WERI-Rb-1 (cell line): ENCODE measurements at regions not wholly inside any gene's neighbourhood (a gene's known extent, or its start where the extent isn't known, plus 50 kb on each side); places are given as distances from the start of the nearest gene placed in this dataset.

ENCODE experiments used
- DNase-seq: peaks from one replicate; pipeline ENCODE4 v3.0.0-alpha.2; 2020
- H3K27ac ChIP-seq: fragments of 250-450 bp; sonication (Bioruptor Pico); 2 replicates; pipeline ENCODE4 v1.5.1; 2020; ENCODE audit warnings: mild to moderate bottlenecking, moderate library complexity
- H3K27me3 ChIP-seq: fragments of 250-450 bp; sonication (Bioruptor Pico); 2 replicates; pipeline ENCODE4 v1.5.1; 2021; ENCODE audit warnings: mild to moderate bottlenecking, low read depth, moderate library complexity; ENCODE audit not compliant: insufficient read depth, severe bottlenecking
- H3K36me3 ChIP-seq: fragments of 250-450 bp; sonication (Bioruptor Pico); 2 replicates; pipeline ENCODE4 v1.5.1; 2020; ENCODE audit warnings: mild to moderate bottlenecking, moderate library complexity
- H3K4me3 ChIP-seq: 2 replicates; pipeline ENCODE4 v1.5.1; 2011; ENCODE audit warnings: low read depth, mild to moderate bottlenecking, control low read depth, low read length
- H3K9me3 ChIP-seq: fragments of 250-450 bp; sonication (Bioruptor Pico); 2 replicates; pipeline ENCODE4 v1.5.1; 2021; ENCODE audit warnings: mild to moderate bottlenecking, moderate library complexity; ENCODE audit not compliant: severe bottlenecking
- CTCF ChIP-seq: IDR thresholded peaks from 2 replicates; pipeline ENCODE4 v1.5.1; 2011; ENCODE audit warnings: low read depth, mild to moderate bottlenecking, control low read depth, inconsistent platforms, low read length

GRCh38 chr16:6678586-6678985, 654.1 kb upstream of the RBFOX1 start:
- TF ChIP-seq CTCF: no peak
- Histone ChIP-seq H3K27me3 (no peaks in the 10 kb centered on the region), H3K27ac (no peak overlapping the region), H3K9me3 (no peaks in the 10 kb centered on the region), H3K4me3 (no peak overlapping the region), H3K36me3 (no peaks in the 10 kb centered on the region)
- peak; percentile 8 for DNase-seq

- no peaks in the 10 kb centered on the region for H3K36me3 ChIP-seq
- TF ChIP-seq CTCF: no peak
- H3K27ac ChIP-seq: no peak overlapping the region
- no peak overlapping the region for H3K4me3 ChIP-seq
- DNase-seq: no peak
- no peaks in the 10 kb centered on the region for H3K9me3 ChIP-seq
- no peaks in the 10 kb centered on the region for H3K27me3 ChIP-seq
These were observed 658.6 kb upstream of the RBFOX1 start for GRCh38 chr16:6674071-6674470.

GRCh38 chr16:6672507-6672906, 660.1 kb upstream of the RBFOX1 start:
- no peaks in the 10 kb centered on the region for H3K36me3 ChIP-seq
- H3K9me3 ChIP-seq: no peaks in the 10 kb centered on the region
- H3K27ac ChIP-seq: no peak overlapping the region
- TF ChIP-seq CTCF: no peak
- H3K4me3 ChIP-seq: no peak overlapping the region
- DNase-seq: no peak
- no peaks in the 10 kb centered on the region for H3K27me3 ChIP-seq

GRCh38 chr16:6667393-6667792, 665.3 kb upstream of the RBFOX1 start:
- Histone ChIP-seq H3K9me3 (no peaks in the 10 kb centered on the region), H3K4me3 (no peak overlapping the region), H3K27ac (no peak overlapping the region), H3K36me3 (no peaks in the 10 kb centered on the region), H3K27me3 (no peaks in the 10 kb centered on the region)
- DNase-seq: no peak
- no peak for TF ChIP-seq CTCF

GRCh38 chr16:6665126-6665525, 667.5 kb upstream of the RBFOX1 start:
- no peak for DNase-seq
- Histone ChIP-seq H3K27me3 (no peaks in the 10 kb centered on the region), H3K4me3 (no peak overlapping the region), H3K9me3 (no peaks in the 10 kb centered on the region), H3K36me3 (no peaks in the 10 kb centered on the region), H3K27ac (no peak overlapping the region)
- no peak for TF ChIP-seq CTCF

- no peaks in the 10 kb centered on the region for H3K36me3 ChIP-seq
- DNase-seq: no peak
These were observed 669.0 kb upstream of the RBFOX1 start for GRCh38 chr16:6663668-6664067.

More at GRCh38 chr16:6663668-6664067, 669.0 kb upstream of the RBFOX1 start:
- H3K27ac ChIP-seq: no peak overlapping the region
- no peaks in the 10 kb centered on the region for H3K27me3 ChIP-seq
- H3K4me3 ChIP-seq: no peak overlapping the region
- no peak for TF ChIP-seq CTCF
- H3K9me3 ChIP-seq: no peaks in the 10 kb centered on the region
